ENCODE measurements at regions not wholly inside any gene's neighbourhood (a gene's known extent, or its start where the extent isn't known, plus 50 kb on each side); places are given as distances from the start of the nearest gene placed in this dataset.
A peak's percentile ranks its signal among the peaks of the same experiment; 100 is the strongest.

DNA sequence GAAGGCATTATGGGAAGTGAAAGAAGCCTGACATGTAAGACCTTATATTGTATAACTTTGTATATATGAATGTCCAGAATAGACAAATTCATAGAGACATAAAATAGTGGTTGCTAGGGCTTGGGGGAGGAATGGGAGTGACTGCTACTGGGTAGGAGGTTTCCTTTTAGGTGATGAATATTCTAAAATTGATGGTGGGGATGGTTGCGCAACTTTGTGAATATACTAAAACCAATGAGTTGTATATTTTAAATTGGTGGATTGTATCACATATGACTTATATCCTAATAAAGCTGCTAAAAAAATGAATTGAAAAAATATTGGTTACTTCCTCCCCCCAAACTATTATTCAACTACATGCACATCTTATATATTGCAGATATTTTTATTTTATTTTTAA lies 70.0 kb downstream of the UCHL1 start:
- Histone ChIP-seq H2BK12ac (ENCODE audit: low read depth, low read length) (no peak overlapping the region), H3K9ac (replicated peaks in 1 of 4; ENCODE audit: extremely low read depth in 1 of 4, low read depth in 3 of 4, low read length in 3 of 4) (no peak overlapping the region), H2BK120ac (replicated peaks; ENCODE audit: low read depth, low read length) (no peak overlapping the region), H4K8ac (ENCODE audit: extremely low read depth, insufficient read depth, low read length) (no peak overlapping the region), H3K23me2 (ENCODE audit: low read depth, low read length) (no peaks in the 10 kb centered on the region), H3K4ac (replicated peaks; ENCODE audit: insufficient read length, low read depth, low read length) (no peak overlapping the region), H3K18ac (ENCODE audit: extremely low read depth, low read length) (no peak overlapping the region), H2AK5ac (ENCODE audit: low read depth, low read length) (no peak overlapping the region), H3K79me2 (ENCODE audit: control insufficient read depth in 1 of 2, insufficient read depth in 2 of 2, low read length in 2 of 2) (no peaks in the 10 kb centered on the region), H4K91ac (replicated peaks; ENCODE audit: insufficient read length, low read length) (no peak overlapping the region), H3K4me3 (ENCODE audit: extremely low read depth in 1 of 4, insufficient read depth in 2 of 4, low read depth in 3 of 4, low read length in 4 of 4) (no peak overlapping the region), H4K20me1 (replicated peaks in 1 of 2; ENCODE audit: control insufficient read depth in 1 of 2, insufficient read depth in 2 of 2, low read length in 2 of 2) (no peaks in the 10 kb centered on the region), H3K9me3 (ENCODE audit: insufficient read depth in 2 of 2, low read depth in 1 of 2, low read length in 1 of 2) (no peaks in the 10 kb centered on the region), H2AFZ (ENCODE audit: low read length) (no peak overlapping the region), H4K5ac (ENCODE audit: insufficient read length, low read depth, low read length) (no peak overlapping the region), H2BK15ac (ENCODE audit: low read length) (no peak overlapping the region), H3K27me3 (replicated peaks in 1 of 4; ENCODE audit: control insufficient read depth in 3 of 4, extremely low read depth in 1 of 4, insufficient read depth in 3 of 4, low read length in 3 of 4) (no peaks in the 10 kb centered on the region), H2BK20ac (ENCODE audit: low read length) (no peak overlapping the region), H3K36me3 (ENCODE audit: control insufficient read depth in 2 of 4, insufficient read depth in 4 of 4, low read length in 3 of 4) (no peaks in the 10 kb centered on the region), H3K23ac (ENCODE audit: insufficient read length) (no peak overlapping the region), H3K56ac (replicated peaks; ENCODE audit: insufficient read length, low read depth, low read length) (no peak overlapping the region), H3K4me1 (replicated peaks in 1 of 4; ENCODE audit: control insufficient read depth in 3 of 4, insufficient read depth in 4 of 4, low read length in 3 of 4) (peaks cover 0 to 17% (median 13%) of the 10 kb centered on the region in 4 experiments), H2BK5ac (ENCODE audit: low read depth, low read length) (no peak overlapping the region), H3K79me1 (ENCODE audit: low read depth, low read length) (no peaks in the 10 kb centered on the region), H3K27ac (ENCODE audit: low read depth, low read length) (no peak overlapping the region), H3K4me2 (ENCODE audit: insufficient read depth in 1 of 2, low read depth in 2 of 2, low read length in 2 of 2) (no peak overlapping the region; a peak in 1 of 4 replicates), H3K14ac (ENCODE audit: insufficient read length) (no peak overlapping the region)
- DNase-seq (ENCODE audit: low read depth in 1 of 2, low spot score in 2 of 2), result no peak
- WGBS, 2 experiments (ENCODE audit: extremely low coverage in 1 of 2, insufficient coverage in 1 of 2, insufficient read length in 1 of 2, insufficient replicate concordance in 2 of 2, low coverage in 1 of 2, low lambda C conversion rate in 2 of 2, missing lambda C conversion rate in 1 of 2), result 94% methylated on average over 1 of the region's 1 CpG; no CpG with 5 or more reads in 1 of the 2 experiments
- TF ChIP-seq JUND (IDR thresholded peaks at IDR 0.05; ENCODE audit: low read length) (no peak), SP2 (IDR thresholded peaks at IDR 0.05; ENCODE audit: low read length) (no peak), HDAC2 (IDR thresholded peaks at IDR 0.05; ENCODE audit: borderline replicate concordance in 1 of 2, low read depth in 2 of 2, low read length in 2 of 2) (no peak), PHF8 (conservative IDR thresholded peaks at IDR 0.05; ENCODE audit: low read depth, low read length) (no peak), CEBPB (IDR thresholded peaks at IDR 0.05; ENCODE audit: low read depth, low read length) (peak; percentile 94)
- FAIRE-seq, result no peak
- CTCF ChIA-PET (ENCODE audit: partially characterized antibody), result interaction anchor here (1.1 to 1.3 kb wide), 3 partner anchors 12 to 33 kb away, joined by 3 read pairs; no protein-coding TSS in a partner anchor
- POLR2A ChIA-PET (ENCODE audit: partially characterized antibody), result interaction anchor here (1.1 kb wide), 1 partner anchor 32 kb away, joined by 3 read pairs; no protein-coding TSS in a partner anchor
